ENCODE measurements at regions not wholly inside any gene's neighbourhood (a gene's known extent, or its start where the extent isn't known, plus 50 kb on each side); places are given as distances from the start of the nearest gene placed in this dataset.

- H3K4me3 Mint-ChIP-seq, result no peak overlapping the region
- peaks cover 5% of the 10 kb centered on the region for H3K4me1 Mint-ChIP-seq (ENCODE audit: low read depth)
- TF ChIP-seq CTCF (IDR thresholded peaks at IDR 0.05), result no peak
- no peak for DNase-seq
- no peak overlapping the region for H3K27ac Mint-ChIP-seq
- no peaks in the 10 kb centered on the region for H3K27me3 Mint-ChIP-seq (ENCODE audit: insufficient read depth)
- H3K36me3 Mint-ChIP-seq (ENCODE audit: low read depth), result no peaks in the 10 kb centered on the region
- H3K9me3 Mint-ChIP-seq, result no peaks in the 10 kb centered on the region
Measured at GRCh38 chr3:187963003-187963676, 190.8 kb upstream of the LPP start.

GRCh38 chr3:187963677-187964385 is 190.1 kb upstream of the LPP start:
- H3K9me3 Mint-ChIP-seq, result no peaks in the 10 kb centered on the region
- H3K36me3 Mint-ChIP-seq (ENCODE audit: low read depth), result no peaks in the 10 kb centered on the region
- peaks cover 12% of the 10 kb centered on the region for H3K4me1 Mint-ChIP-seq (ENCODE audit: low read depth)
- no peaks in the 10 kb centered on the region for H3K27me3 Mint-ChIP-seq (ENCODE audit: insufficient read depth)
- H3K27ac Mint-ChIP-seq, result no peak overlapping the region
- no peak for TF ChIP-seq CTCF (IDR thresholded peaks at IDR 0.05)
- no peak overlapping the region for H3K4me3 Mint-ChIP-seq
- no peak for DNase-seq

- TF ChIP-seq CTCF (IDR thresholded peaks at IDR 0.05), result no peak
- H3K27me3 Mint-ChIP-seq (ENCODE audit: insufficient read depth), result no peaks in the 10 kb centered on the region
- H3K4me3 Mint-ChIP-seq, result no peak overlapping the region
- no peak for DNase-seq
- H3K9me3 Mint-ChIP-seq, result no peaks in the 10 kb centered on the region
- peaks cover 19% of the 10 kb centered on the region for H3K4me1 Mint-ChIP-seq (ENCODE audit: low read depth)
- H3K27ac Mint-ChIP-seq, result no peak overlapping the region
- H3K36me3 Mint-ChIP-seq (ENCODE audit: low read depth), result no peaks in the 10 kb centered on the region
Measured at GRCh38 chr3:187964760-187965159, 189.2 kb upstream of the LPP start.

GRCh38 chr3:187966096-187966495 is 187.9 kb upstream of the LPP start:
- H3K9me3 Mint-ChIP-seq, result no peaks in the 10 kb centered on the region
- no peak for TF ChIP-seq CTCF (IDR thresholded peaks at IDR 0.05)
- DNase-seq, result no peak
- H3K36me3 Mint-ChIP-seq (ENCODE audit: low read depth), result no peaks in the 10 kb centered on the region
- no peak overlapping the region for H3K4me3 Mint-ChIP-seq
- peaks cover 19% of the 10 kb centered on the region for H3K4me1 Mint-ChIP-seq (ENCODE audit: low read depth)
- no peak overlapping the region for H3K27ac Mint-ChIP-seq
- no peaks in the 10 kb centered on the region for H3K27me3 Mint-ChIP-seq (ENCODE audit: insufficient read depth)

GRCh38 chr3:187966636-187967406 is 187.1 kb upstream of the LPP start:
- no peak for TF ChIP-seq CTCF (IDR thresholded peaks at IDR 0.05)
- Mint-ChIP-seq H3K27ac (no peak overlapping the region), H3K9me3 (no peaks in the 10 kb centered on the region), H3K27me3 (ENCODE audit: insufficient read depth) (no peaks in the 10 kb centered on the region), H3K4me1 (ENCODE audit: low read depth) (peaks cover 21% of the 10 kb centered on the region), H3K4me3 (no peak overlapping the region), H3K36me3 (ENCODE audit: low read depth) (no peaks in the 10 kb centered on the region)
- DNase-seq, result no peak
